Stimulated activated CD4-positive, alpha-beta T cell treated with anti-CD3 and anti-CD28 coated beads, Interleukin-4, amount 100 ng/mL, for 1 hour (primary cell): ENCODE measurements at regions not wholly inside any gene's neighbourhood (a gene's known extent, or its start where the extent isn't known, plus 50 kb on each side); places are given as distances from the start of the nearest gene placed in this dataset.

ENCODE experiments used
- DNase-seq: peaks from one replicate; pipeline ENCODE4 v3.0.0-alpha.2; 2020

DNA sequence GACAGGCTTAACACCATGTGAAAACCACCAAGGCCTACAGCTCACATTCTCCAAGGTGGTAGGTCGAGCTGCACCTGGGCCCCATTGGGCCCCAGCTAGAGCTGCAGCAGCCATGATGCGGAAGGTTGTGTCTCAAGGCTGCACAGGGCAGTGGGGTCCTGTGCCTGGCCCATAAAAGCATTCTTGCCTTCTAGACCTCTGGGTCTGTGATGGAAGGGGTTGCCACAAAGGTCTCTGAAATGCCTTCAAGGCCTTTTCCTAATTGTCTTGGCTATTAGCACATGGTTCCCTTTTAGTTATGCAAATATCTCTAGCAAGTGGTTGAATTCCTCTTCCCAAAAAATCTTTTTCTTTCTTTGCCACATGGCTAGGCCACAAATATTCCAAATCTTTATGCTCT is 52.5 kb upstream of the C11orf58 start:
- DNase-seq, result no peak

DNA sequence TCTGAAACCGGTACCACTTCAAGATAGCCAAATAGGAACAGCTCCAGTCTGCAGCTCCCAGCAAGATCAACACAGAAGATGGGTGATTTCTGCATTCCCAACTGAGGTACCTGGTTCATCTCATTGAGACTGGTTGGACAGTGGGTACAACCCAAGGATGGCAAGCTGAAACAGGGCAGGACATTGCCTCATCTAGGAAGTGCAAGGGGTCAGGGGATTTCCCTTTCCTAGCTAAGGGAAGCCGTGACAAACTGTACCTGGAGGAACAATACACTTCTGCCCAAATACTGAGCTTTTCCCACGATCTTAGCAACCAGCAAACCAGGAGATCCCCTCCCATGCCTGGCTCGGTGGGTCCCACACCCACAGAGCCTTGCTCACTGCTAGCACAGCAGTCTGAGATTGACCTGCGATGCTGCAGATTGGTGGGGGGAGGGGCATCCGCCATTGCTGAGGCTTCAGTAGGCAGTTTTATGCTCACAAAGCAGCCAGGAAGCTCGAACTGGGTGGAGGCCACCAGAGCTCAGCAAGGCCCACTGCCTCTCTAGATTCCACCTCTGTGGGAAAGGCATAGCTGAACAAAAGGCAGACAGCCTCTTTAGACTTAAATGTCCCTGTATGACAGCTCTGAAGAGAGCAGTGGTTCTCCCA is 59.9 kb upstream of the C11orf58 start:
- no peak for DNase-seq

DNA sequence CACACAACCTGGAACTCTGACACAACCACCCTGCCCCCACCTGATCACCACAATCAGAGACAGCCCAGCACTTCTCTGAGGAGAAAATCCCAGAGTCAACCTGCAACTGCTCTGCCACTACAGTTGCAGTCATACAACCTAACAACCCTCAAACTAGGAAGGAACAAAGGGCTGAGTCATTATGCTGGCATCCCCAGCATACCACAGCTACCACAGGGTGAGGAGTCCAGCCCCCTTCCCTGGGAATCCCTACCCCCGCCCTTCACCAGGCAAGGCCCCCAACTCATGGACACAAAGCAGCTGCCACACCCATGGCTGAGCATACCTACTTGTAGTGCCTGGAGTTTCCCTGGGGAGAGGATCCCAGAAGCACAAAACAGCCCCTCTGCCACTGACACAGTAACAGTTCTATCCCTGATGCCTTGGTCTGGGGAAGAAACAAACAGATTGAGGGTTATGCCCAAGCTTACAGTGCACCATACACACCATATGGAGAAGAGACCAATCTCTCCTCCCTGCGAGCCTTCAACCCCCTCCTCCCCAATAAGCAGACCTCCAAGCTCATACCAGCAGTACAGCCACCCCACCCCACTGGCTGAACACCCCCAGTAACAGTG is 68.5 kb upstream of the C11orf58 start:
- DNase-seq, result no peak

DNA sequence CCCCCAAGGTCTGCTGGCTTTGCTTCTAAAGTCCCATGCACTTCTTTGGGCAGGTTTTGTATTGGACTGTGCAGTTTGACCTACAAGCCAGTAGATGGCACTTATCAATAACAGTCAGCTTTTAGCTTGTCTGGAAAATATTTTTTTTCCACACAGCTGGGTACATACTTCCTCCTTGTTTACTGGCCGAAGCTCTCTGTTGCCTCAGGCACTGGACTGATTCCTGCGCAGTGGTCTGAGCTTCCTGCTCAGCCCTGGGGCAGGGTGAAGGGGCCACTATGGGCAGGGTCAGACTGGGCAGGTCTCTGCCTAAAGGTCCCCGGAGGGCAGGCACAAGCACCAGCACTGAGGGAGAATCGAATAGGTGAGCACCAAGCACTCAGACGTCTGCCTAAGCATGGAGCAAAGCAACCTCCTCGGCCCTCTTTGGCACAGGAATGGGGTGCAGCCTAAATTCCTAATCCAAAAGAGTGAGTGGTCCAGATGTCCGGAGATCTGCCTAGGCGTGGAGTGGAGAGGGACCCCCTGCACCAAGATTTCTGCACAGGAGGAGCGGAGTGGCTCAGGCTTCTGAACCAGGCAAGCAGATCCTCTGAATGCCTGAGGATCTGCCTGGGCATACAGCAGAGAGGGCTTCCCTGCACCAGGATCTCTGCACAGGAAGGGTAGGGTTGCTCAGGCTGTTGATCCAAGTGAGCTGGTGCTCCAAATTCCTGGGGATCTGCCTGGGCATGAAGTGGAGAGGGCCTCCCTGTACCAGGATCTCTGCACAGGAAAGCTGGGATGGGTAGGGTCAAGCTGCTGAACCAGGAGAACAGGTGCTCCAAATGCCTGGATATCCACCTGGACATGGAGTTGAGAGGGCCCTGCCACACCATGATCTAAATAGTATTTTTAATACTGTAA is 105.9 kb upstream of the C11orf58 start:
- no peak for DNase-seq

DNA sequence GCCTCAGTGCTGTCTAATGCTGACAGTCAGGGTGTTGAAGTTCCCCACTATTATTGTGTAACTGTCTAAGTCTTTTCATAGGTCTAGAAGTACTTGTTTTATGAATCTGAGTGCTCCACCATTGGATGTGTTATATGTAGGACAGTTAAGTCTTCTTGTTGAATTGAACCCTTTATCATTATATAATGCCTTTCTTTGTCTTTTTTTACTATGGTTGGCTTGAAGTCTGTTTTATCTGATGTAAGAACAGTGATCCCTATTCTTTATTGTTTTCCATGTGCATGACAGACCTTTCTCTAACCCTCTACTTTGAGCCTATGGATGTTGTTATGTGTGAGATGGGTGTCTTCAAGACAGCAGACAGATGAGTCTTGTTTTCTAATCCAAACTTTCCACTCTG is 107.8 kb upstream of the C11orf58 start:
- no peak for DNase-seq

DNA sequence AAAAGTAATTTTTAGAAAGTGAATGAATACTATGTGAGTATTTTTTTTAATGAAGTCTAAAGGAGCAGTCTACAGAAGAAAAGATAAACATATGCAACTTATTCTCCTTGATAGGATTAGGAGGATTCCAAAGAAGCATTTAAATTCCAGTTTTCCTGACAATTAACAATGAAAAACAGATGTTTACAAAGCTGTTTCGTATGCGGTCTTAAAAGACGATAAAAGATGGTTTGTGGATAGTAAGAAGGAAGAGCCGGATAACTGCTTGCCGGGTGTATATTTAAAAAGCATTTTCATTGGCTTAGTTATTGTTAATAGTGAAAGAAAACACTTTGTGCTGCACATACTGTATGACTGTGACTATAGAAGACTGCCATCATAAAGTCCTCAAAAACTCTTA is 120.0 kb upstream of the C11orf58 start:
- no peak for DNase-seq

DNA sequence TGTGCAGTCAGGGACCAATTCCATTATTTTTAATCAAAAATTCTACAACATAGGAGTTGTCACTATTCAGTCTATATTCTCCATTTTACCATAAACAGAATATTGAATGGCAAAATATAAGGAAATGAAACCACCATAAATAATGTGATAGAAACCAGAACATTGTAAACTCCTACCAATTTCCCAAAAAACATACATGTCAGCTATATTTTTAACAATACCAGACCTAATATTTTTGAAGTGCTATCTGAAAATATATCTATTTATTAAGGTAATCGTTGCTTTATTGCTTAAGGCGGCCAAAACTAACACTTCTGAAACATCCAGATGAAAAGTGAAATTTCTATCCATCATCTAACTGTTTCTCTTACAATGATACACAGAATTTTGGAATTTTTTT is 123.0 kb upstream of the C11orf58 start:
- DNase-seq, result no peak

DNA sequence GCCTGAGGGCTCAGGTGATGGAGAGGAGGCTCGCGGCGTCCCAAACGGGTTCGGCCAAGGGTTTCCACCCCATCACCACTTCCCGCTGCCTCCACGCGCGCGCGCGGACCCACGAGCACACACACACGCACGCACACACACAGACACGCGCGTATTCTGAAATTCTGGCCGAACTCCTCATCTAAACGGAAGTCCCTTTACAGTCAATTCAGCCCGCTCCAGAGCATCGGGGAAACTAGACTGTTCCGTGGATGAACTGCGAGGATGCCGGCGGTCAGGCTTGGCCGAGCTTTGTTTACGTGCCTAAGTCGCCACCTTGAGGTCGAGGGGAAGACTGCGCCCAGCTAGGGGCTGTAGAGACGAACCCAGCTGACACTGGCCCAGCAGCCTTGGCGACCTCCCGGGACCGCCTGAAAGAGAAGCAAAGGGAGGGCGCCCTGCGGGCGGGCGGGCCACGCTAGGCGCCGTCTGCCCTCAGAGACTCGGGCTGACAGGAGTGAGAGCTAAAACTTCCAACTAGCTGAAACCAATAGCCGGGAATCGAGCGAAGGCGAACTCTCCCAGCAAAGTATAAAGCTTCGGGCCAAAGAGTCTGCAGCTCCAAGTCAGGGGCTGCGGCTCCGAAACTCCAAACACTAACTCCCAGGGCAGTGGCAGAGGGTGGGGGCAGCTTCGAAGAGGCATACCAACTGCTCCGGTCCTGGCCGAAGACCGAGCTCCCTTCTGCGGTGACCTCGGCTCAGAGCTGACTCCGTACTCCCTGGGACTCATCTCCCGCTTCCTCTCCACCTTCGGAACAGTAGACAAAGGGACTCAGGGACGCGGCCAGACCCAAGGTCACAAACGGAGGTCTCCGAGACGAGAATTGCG is 124.7 kb upstream of the C11orf58 start:
- DNase-seq, result peak; percentile 67

DNA sequence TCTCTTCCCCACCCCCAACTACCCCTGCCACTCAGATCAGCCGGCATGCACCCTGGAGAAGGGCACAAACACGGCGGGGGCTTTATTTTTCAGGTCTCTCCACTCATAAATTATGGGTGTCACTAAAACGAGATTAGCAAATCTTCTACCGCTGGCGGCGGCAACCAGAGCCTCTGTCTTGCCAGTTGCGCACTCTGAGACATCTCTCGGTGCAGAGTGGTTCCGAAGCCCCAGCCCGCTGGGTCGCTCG is 125.3 kb upstream of the C11orf58 start:
- no peak for DNase-seq

DNA sequence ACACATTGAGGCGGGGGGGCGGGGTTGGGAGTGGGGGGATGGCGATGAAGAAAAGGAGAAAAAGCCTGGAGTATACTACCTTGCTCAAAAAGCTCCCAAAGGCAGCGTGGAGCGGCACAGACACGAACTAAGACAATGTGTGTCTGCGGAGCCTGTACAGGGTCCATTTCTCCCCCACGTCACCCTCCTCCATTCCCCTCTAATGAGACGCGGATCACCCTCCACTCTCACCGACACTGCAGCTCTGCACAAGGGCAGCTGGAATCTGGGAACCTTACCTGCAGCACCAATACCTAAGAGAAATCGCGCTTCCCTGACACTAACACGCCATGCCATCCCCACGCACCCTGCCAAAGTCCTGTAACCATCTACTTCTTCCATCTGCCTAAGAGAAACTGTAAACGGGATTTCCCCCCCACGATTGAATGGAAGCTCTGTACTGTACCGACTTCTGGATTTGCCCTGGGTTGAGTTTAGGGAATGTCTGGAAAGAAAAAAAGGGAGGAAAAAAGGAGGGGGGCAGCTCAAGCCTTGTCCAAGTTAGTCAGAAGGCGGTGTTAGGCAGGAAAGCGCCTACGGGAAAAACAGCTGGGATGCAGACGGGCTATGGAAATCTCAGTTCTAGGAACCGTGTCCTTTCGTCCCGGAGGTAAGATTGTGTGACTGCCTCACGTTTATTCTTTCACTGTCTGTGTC is 125.7 kb upstream of the C11orf58 start:
- no peak for DNase-seq

DNA sequence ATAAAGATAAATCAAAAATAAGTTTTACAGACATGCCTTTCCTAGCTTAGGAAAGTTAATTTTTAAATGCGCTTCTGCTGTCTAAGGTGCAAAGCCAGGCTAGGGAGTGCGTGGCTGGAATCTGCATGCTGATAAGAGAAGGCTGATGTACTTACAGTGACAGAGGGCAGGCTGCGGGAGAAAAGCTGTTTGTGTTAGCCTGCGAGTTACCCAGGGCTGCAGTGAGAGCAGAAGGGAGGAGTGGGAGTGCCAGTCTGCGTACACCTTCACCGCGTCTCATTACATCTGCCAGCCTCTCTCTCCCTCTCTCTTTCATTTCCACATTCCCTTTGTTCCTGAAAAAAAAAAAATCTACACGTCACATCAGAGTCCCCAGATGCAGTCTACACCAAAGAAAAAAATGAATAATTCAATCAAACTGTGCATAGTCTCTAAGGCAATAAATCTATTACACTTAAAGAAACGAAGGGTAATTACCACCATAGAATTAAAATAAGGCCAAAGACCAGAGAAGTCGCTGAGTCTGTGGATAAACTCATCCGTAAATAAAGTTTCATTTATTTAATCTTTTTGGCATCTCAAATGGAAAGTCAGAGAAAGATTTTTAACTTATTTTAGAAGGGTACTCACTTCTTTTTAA is 126.4 kb upstream of the C11orf58 start:
- DNase-seq, result no peak

DNA sequence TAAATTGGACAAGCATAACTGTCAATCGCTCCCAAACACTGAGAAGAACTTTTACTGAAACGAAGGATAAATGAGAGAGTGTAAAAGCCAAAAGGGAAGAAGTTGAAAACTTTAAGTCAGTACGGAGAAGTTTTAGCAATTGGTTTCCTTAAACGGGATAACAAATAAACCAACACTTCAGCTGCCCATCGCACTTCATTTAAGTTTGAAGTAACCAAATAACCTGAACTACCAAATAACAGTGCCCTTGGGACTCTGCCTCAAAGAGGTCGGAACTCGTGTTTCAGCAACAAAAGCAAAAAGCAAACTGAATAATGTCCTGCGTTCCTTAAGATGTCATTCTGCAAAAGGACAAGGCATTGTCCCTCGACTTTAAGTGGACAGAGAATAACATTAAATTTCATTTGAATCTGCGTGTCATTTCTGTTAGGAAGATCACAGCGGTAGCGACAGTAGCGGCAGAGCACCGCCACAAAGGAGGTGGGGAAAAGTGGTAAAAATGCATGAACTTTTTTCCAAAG is 127.0 kb upstream of the C11orf58 start:
- DNase-seq, result no peak

DNA sequence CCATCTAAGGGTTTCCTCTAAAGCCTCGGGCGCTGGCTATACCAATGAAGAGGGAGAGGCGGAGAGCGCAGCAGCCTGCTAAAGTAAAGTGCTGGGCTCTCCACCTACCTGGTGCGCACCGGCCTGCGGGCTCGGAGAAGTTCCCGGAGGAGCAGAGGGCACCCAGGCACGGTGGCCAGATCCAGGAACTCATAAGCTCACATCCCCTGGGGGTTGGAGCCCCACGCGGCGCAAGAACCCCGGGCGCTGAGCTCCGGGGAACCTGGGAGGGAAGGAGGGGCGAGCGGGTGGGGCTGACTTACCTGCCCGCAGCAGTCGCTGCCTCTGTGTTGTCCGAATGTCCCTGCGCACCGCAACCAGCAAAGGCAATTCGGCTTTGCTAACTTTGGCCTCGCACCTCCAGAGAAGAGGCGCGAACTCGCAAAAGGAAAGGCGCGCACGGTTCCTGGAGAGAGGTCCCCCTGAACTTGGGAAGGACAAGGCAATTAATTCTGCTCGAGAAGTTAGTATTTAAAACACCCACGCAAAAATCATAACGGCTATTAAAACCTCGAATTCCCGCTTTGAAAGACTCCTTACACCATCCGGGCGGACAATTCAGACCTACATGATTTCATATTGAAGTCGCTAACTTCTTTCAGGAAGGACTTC is 127.6 kb upstream of the C11orf58 start:
- no peak for DNase-seq

DNA sequence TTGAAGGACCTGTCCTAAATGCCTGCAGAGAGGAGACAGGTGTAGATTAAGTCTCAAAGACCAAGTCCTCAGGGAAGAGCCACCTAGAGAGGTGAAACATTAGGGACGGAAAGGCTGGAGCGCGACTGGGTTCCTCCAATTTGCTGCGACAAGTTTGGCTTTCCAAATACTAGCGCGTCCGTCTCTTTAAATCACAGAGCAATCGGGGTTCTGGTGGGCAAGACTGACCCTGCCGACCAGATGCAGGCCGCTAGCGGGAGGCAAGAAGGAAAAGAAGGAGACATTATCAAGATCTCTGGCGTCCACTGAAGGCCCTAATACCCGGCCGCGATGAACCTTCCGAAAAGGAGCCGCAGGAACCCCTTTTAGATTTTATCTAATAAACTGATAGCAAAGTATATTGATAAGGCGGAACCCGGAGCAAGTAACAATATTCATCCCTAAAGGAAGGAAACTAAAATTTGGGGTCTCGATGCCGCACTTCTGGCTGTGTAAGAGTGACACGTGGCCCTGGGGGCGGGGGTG is 128.2 kb upstream of the C11orf58 start:
- DNase-seq, result no peak

DNA sequence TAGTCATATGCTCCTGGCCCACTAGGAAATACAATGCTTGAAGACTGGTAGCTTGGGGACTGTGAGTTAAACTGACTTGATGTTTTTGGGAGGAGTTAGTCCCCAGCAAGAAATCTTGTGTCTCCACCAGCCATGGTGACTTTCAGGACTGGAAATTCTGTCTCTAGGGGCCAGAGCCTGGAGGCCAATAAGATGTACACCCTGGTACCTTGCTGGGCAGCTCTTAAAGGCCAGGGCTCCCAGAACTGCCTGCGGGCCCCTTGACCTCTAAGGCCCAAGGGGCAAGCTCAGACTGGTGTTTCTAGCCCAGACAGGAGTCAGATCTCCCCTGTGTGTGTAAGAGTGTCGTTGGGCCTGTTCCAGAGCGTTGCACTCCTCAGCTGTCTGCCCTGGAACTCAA is 128.7 kb upstream of the C11orf58 start:
- DNase-seq, result no peak

DNA sequence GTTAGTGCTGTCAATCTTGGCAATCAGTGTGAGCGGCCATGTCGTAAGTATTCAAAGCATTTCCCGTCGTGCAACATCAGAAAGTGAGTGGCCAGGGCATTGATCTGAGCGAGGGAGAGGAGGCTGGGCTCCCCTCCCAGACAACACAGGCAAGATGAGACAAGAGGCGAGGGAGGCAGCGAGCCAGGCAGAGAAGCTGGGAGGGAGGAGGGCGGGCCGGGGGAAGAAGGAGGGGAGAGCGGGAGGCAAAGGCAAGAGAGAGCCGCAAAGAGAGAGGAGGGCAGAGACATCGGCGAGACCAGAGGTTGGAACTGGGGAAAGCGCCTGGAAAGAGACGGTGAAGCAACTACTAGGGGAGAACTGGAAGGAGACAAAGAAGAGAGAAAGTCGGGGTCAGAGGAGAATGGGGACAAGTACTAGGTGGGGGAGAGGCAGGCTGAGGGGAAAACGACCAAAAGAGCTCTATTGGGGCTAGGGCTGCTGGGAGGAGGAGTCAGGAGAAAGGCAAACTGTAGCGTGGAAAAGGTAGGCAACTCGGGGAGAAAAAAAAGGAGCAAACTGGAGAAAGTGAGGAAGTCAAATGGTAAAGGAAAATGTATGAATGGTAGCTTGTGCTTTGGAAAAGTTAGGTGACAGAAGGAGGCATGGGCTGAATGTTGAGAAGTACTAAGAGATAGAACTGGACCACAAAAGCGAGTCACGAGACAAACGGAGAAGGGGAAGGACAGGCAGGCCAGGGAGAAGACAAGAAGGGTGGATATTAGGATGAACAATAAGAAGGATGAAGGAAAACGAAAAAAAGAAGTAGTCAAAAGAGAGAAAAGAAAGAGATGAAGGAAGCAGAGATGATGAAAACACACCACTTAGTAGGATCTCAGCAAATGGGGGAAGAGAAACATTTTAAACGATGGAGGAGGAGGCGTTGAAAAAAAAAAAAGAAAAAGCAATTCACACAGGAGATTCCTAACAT is 130.5 kb upstream of the C11orf58 start:
- no peak for DNase-seq

DNA sequence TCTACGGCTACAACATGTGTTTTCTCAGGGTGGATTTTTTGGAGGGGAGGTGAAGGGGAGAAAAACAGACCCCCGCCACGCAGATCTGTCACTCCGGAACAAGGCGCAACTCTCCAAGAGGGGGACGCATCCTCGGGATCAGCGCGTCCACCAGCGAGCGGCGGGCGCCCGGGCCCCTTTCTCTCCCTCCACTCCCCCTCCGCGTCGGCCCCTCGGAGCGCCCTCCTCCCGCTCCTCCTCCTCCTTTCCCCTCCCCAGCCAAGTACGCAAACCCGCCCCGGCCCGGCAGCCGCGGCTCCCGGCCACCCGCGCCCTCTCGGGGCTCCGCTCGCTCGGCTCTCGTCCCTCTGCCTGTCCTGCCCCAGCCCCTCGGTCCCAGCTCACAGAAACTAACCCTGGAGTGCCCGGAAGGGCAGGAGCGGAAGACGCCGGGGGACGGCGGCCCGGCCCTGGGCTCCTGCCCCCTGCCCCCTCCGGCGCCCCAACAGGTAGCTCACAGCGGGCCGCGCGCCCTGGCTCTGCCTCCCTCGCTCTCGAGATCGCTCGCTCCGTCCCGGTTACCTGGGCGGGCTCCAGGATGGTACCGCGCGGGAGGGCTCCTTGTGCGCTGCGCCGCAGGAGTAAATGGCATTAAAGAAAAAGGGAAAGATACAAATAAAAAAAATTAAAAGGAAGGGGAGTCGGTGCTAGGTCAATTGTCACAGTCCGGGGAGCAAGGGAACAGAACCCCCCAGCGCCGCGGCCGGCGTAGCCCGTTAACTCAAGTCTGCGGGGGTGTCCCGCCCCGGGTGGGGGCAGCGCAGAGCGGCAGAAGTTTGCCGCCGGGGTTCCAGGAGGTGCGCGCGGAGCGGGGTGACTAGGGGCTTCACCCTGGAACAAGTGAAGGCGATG is 131.4 kb upstream of the C11orf58 start:
- DNase-seq, result no peak

DNA sequence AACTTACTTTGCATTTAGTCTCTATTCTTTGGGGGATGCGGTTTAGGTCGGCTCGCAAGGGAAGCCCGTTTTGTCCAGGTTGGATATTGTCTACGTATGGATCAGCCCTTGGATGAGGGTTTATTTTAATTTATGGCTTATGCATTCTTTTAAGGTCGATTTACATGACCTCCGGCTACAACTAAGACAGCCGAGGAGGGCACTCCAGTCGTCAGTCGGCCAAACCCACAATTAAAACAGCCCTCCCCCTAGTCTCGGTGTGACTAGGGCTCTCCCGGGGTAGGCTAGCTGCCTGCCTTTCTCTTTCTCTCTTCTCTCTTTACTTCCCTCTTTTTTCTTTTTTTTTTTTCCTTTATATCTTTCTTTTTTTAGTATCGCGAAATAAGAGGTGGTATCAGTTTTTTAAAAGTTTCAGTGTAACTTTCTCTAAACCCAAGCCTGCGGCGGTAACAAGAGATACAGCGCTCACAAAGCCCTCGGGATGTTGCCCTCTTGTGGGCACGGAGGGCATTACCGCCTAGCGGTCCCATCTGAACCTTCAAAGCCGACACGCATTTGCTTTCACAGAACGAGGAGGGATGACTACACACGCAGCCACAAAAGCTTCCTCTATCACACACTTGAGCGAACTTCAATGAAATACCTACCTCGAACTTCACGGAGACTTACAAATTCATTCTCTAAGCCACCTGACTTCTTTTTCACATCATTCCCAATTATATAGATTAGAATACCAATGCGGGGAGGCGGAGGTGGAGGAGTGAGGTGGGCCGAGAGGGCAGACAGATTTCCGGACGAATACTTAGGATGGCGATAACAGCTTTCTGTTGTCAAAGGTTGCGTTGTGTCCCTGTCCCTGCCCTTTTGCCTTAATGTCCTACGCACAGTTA is 132.3 kb upstream of the C11orf58 start:
- peak; percentile 88 for DNase-seq
